ENCODE measurements at regions not wholly inside any gene's neighbourhood (a gene's known extent, or its start where the extent isn't known, plus 50 kb on each side); places are given as distances from the start of the nearest gene placed in this dataset.
"Not testable (repeated sequence)": the region's sequence is repeated elsewhere in the genome, so short reads cannot be mapped to it uniquely, and the experiment has no call there.

DNA sequence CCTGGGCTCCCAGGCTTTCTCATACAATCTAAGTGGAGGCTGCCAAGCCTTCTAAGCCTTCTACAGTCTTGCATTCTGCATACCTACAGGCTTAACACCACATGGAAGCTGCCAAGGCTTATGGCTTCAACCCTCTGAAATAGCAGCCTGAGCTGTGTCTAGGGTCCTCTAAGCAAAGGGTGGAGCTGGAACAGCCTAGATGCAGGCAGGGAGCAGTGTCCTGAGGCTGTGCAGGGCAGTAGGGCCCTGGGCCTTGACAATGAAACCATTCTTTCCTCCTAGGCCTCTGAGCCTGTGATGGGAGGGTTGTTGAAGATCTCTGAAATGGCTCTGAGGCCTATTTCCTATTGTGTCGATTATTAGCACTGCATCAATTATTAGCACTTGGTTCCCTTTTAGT is 150.9 kb upstream of the GRK3 start:
- Histone ChIP-seq H2AFZ (ENCODE audit: insufficient read depth, low read depth, low read length, poor library complexity, severe bottlenecking) (no peak overlapping the region), H4K20me1 (ENCODE audit: control insufficient read depth, insufficient read depth, low read length, poor library complexity, severe bottlenecking) (no peaks in the 10 kb centered on the region), H3K27me3 (replicated peaks in 1 of 4; ENCODE audit: control extremely low read depth in 1 of 4, control insufficient read depth in 3 of 4, insufficient read depth in 4 of 4, low read length in 3 of 4) (peaks cover 0 to 5% (median 0%) of the 10 kb centered on the region in 4 experiments), H3K4me2 (replicated peaks; ENCODE audit: low read depth, low read length, poor library complexity, severe bottlenecking) (no peak overlapping the region), H3K9me3 (ENCODE audit: control extremely low read depth in 1 of 3, control insufficient read depth in 2 of 3, insufficient read depth in 1 of 3, low read length in 2 of 3) (peaks cover 0 to 11% (median 4%) of the 10 kb centered on the region in 3 donors), H3K27ac (ENCODE audit: low read length in 2 of 2) (no peak overlapping the region), H3K4me1 (ENCODE audit: control insufficient read depth in 2 of 2, insufficient read depth in 2 of 2, low read length in 2 of 2) (peaks cover 8% of the 10 kb centered on the region in 2 donors), H3K79me2 (ENCODE audit: control insufficient read depth, insufficient read depth, low read length) (no peaks in the 10 kb centered on the region), H3K36me3 (replicated peaks in 1 of 2; ENCODE audit: control extremely low read depth in 1 of 2, control insufficient read depth in 1 of 2, extremely low read depth in 1 of 2, insufficient read depth in 2 of 2, low read length in 1 of 2) (no peaks in the 10 kb centered on the region), H3K4me3 (ENCODE audit: control extremely low read depth in 1 of 5, extremely low read depth in 1 of 5, insufficient read depth in 1 of 5, low read depth in 2 of 5, low read length in 4 of 5) (no peak overlapping the region), H3K9ac (ENCODE audit: low read length) (no peak overlapping the region)
- no peak overlapping the region for H3K27ac Mint-ChIP-seq
- no peak for TF ChIP-seq EZH2 (IDR thresholded peaks at IDR 0.05; ENCODE audit: borderline replicate concordance, insufficient read depth, low read depth, low read length, poor library complexity, severe bottlenecking)
- TF ChIP-seq CTCF (IDR thresholded peaks at IDR 0.05) = no peak
- H3K4me3 Mint-ChIP-seq = no peak overlapping the region
- 83% methylated on average over 1 of the region's 1 CpG for WGBS (ENCODE audit: insufficient coverage)
- ATAC-seq (ENCODE audit: low read depth) = no peak
- no peaks in the 10 kb centered on the region for H3K9me3 Mint-ChIP-seq (ENCODE audit: insufficient read depth)
- H3K27me3 Mint-ChIP-seq = no peaks in the 10 kb centered on the region
- POLR2A ChIA-PET = no interaction called here
- intact Hi-C loops (cut with micrococcal nuclease) = no loop called here
- DNase-seq = no peak
- CTCF ChIA-PET = no interaction called here
- peaks cover 11% of the 10 kb centered on the region for H3K4me1 Mint-ChIP-seq

DNA sequence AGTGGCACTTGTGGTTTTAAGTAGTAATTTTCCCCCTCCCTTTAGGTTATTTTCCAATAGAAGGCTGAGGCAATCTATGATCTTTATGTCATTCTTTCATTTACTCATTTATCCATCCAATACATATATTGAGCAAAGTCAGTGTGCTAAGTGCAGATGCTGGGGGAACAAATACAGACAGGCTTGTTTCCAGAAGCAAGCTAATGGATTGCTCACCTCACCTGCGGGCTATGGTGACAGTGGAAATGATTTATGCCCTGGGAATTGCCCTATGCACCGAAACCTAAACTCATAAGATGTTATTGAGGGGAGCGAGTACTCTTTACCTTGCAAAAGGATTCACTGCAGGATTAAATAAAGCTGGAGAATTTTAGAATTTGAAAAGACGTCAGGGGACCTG is 148.7 kb upstream of the GRK3 start:
- H3K36me3 ChIP-seq (replicated peaks in 1 of 2; ENCODE audit: control extremely low read depth in 1 of 2, control insufficient read depth in 1 of 2, extremely low read depth in 1 of 2, insufficient read depth in 2 of 2, low read length in 1 of 2); H3K4me3 ChIP-seq (ENCODE audit: control extremely low read depth in 1 of 5, extremely low read depth in 1 of 5, insufficient read depth in 1 of 5, low read depth in 2 of 5, low read length in 4 of 5); H3K9me3 Mint-ChIP-seq (ENCODE audit: insufficient read depth); H3K79me2 ChIP-seq (ENCODE audit: control insufficient read depth, insufficient read depth, low read length); ATAC-seq (ENCODE audit: low read depth); POLR2A ChIA-PET; H3K27ac Mint-ChIP-seq; intact Hi-C loops (cut with micrococcal nuclease); H3K4me2 ChIP-seq (replicated peaks; ENCODE audit: low read depth, low read length, poor library complexity, severe bottlenecking); CTCF ChIA-PET; H3K9ac ChIP-seq (ENCODE audit: low read length); H3K27ac ChIP-seq (ENCODE audit: low read length in 2 of 2); DNase-seq; H4K20me1 ChIP-seq (ENCODE audit: control insufficient read depth, insufficient read depth, low read length, poor library complexity, severe bottlenecking); H2AFZ ChIP-seq (ENCODE audit: insufficient read depth, low read depth, low read length, poor library complexity, severe bottlenecking); H3K4me3 Mint-ChIP-seq: not testable (repeated sequence)
- Mint-ChIP-seq H3K27me3 (peaks cover 14% of the 10 kb centered on the region), H3K4me1 (peaks cover 28% of the 10 kb centered on the region)
- H3K4me1 ChIP-seq (ENCODE audit: control insufficient read depth in 2 of 2, insufficient read depth in 2 of 2, low read length in 2 of 2) = peaks cover 29% of the 10 kb centered on the region in 2 donors
- H3K27me3 ChIP-seq (replicated peaks in 1 of 4; ENCODE audit: control extremely low read depth in 1 of 4, control insufficient read depth in 3 of 4, insufficient read depth in 4 of 4, low read length in 3 of 4) = peaks cover 0 to 23% (median 10%) of the 10 kb centered on the region in 4 experiments
- peaks cover 0 to 16% (median 4%) of the 10 kb centered on the region in 3 donors for H3K9me3 ChIP-seq (ENCODE audit: control extremely low read depth in 1 of 3, control insufficient read depth in 2 of 3, insufficient read depth in 1 of 3, low read length in 2 of 3)
- WGBS (ENCODE audit: insufficient coverage) = no CpG with 5 or more reads among the region's 4 CpGs

- H2AFZ ChIP-seq (ENCODE audit: insufficient read depth, low read depth, low read length, poor library complexity, severe bottlenecking); H4K20me1 ChIP-seq (ENCODE audit: control insufficient read depth, insufficient read depth, low read length, poor library complexity, severe bottlenecking); H3K9me3 Mint-ChIP-seq (ENCODE audit: insufficient read depth); H3K27ac ChIP-seq (ENCODE audit: low read length in 2 of 2); DNase-seq; H3K79me2 ChIP-seq (ENCODE audit: control insufficient read depth, insufficient read depth, low read length); H3K9ac ChIP-seq (ENCODE audit: low read length); H3K4me3 ChIP-seq (ENCODE audit: control extremely low read depth in 1 of 5, extremely low read depth in 1 of 5, insufficient read depth in 1 of 5, low read depth in 2 of 5, low read length in 4 of 5); H3K4me2 ChIP-seq (replicated peaks; ENCODE audit: low read depth, low read length, poor library complexity, severe bottlenecking); CTCF ChIA-PET; H3K36me3 ChIP-seq (replicated peaks in 1 of 2; ENCODE audit: control extremely low read depth in 1 of 2, control insufficient read depth in 1 of 2, extremely low read depth in 1 of 2, insufficient read depth in 2 of 2, low read length in 1 of 2); POLR2A ChIA-PET; H3K27ac Mint-ChIP-seq; ATAC-seq (ENCODE audit: low read depth): not testable (repeated sequence)
- peaks cover 0 to 16% (median 4%) of the 10 kb centered on the region in 3 donors for H3K9me3 ChIP-seq (ENCODE audit: control extremely low read depth in 1 of 3, control insufficient read depth in 2 of 3, insufficient read depth in 1 of 3, low read length in 2 of 3)
- Mint-ChIP-seq H3K27me3 (peaks cover 28% of the 10 kb centered on the region), H3K4me3 (peak overlapping the region; percentile 12), H3K4me1 (peaks cover 34% of the 10 kb centered on the region)
- no CpG with 5 or more reads among the region's 2 CpGs for WGBS (ENCODE audit: insufficient coverage)
- H3K4me1 ChIP-seq (ENCODE audit: control insufficient read depth in 2 of 2, insufficient read depth in 2 of 2, low read length in 2 of 2) = peaks cover 38 to 40% of the 10 kb centered on the region in 2 donors
- intact Hi-C loops (cut with micrococcal nuclease) = loop anchor here (2.0 kb wide), 1 partner anchor 13 kb away; no protein-coding TSS in a partner anchor
- H3K27me3 ChIP-seq (replicated peaks in 1 of 4; ENCODE audit: control extremely low read depth in 1 of 4, control insufficient read depth in 3 of 4, insufficient read depth in 4 of 4, low read length in 3 of 4) = peaks cover 0 to 38% (median 20%) of the 10 kb centered on the region in 4 experiments
Observed at GRCh38 chr22:25417826-25418225, 146.6 kb upstream of the GRK3 start.

All from B cell (primary cell).